ENCODE measurements at regions not wholly inside any gene's neighbourhood (a gene's known extent, or its start where the extent isn't known, plus 50 kb on each side); places are given as distances from the start of the nearest gene placed in this dataset.

- TF ChIP-seq PAXIP1 (CRISPR knock-in tag; conservative IDR thresholded peaks at IDR 0.05) (no peak), MBNL3 (CRISPR knock-in tag; conservative IDR thresholded peaks at IDR 0.05) (no peak), STAG1 (CRISPR knock-in tag; IDR thresholded peaks at IDR 0.05) (peak; percentile 79), LRRFIP1 (CRISPR knock-in tag; conservative IDR thresholded peaks at IDR 0.05) (no peak), ADNP (CRISPR knock-in tag; IDR thresholded peaks at IDR 0.05) (no peak), ZNF329 (CRISPR knock-in tag; IDR thresholded peaks at IDR 0.05; ENCODE audit: low read depth) (no peak), XRCC5 (optimal IDR thresholded peaks at IDR 0.05; ENCODE audit: low read length) (peak; percentile 36), TARDBP (CRISPR knock-in tag; IDR thresholded peaks at IDR 0.05) (no peak), SMC3 (IDR thresholded peaks at IDR 0.05; ENCODE audit: low read length) (peak; percentile 61), SP1 (IDR thresholded peaks at IDR 0.05) (no peak), SP1 (CRISPR knock-in tag; IDR thresholded peaks at IDR 0.05) (no peak), LCORL (IDR thresholded peaks at IDR 0.05) (no peak), LCORL (CRISPR knock-in tag; IDR thresholded peaks at IDR 0.05) (no peak), NFE2L2 (IDR thresholded peaks at IDR 0.05; ENCODE audit: low read length) (no peak)
- TF ChIP-seq, protein P1, sequence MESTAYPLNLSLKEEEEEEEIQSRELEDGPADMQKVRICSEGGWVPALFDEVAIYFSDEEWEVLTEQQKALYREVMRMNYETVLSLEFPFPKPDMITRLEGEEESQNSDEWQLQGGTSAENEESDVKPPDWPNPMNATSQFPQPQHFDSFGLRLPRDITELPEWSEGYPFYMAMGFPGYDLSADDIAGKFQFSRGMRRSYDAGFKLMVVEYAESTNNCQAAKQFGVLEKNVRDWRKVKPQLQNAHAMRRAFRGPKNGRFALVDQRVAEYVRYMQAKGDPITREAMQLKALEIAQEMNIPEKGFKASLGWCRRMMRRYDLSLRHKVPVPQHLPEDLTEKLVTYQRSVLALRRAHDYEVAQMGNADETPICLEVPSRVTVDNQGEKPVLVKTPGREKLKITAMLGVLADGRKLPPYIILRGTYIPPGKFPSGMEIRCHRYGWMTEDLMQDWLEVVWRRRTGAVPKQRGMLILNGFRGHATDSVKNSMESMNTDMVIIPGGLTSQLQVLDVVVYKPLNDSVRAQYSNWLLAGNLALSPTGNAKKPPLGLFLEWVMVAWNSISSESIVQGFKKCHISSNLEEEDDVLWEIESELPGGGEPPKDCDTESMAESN (CRISPR knock-in tag; conservative IDR thresholded peaks at IDR 0.05) = no peak
- TF ChIP-seq, protein P2, sequence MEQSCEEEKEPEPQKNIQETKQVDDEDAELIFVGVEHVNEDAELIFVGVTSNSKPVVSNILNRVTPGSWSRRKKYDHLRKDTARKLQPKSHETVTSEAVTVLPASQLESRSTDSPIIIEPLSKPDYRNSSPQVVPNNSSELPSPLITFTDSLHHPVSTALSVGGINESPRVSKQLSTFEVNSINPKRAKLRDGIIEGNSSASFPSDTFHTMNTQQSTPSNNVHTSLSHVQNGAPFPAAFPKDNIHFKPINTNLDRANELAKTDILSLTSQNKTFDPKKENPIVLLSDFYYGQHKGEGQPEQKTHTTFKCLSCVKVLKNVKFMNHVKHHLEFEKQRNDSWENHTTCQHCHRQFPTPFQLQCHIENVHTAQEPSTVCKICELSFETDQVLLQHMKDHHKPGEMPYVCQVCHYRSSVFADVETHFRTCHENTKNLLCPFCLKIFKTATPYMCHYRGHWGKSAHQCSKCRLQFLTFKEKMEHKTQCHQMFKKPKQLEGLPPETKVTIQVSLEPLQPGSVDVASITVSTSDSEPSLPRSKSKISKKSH (CRISPR knock-in tag; IDR thresholded peaks at IDR 0.05; ENCODE audit: borderline replicate concordance) = no peak
These were observed 89.8 kb downstream of the KATNIP start (continued) for GRCh38 chr16:27639561-27640276.

All from HepG2 (cell line).